ENCODE measurements at regions not wholly inside any gene's neighbourhood (a gene's known extent, or its start where the extent isn't known, plus 50 kb on each side); places are given as distances from the start of the nearest gene placed in this dataset.

DNA sequence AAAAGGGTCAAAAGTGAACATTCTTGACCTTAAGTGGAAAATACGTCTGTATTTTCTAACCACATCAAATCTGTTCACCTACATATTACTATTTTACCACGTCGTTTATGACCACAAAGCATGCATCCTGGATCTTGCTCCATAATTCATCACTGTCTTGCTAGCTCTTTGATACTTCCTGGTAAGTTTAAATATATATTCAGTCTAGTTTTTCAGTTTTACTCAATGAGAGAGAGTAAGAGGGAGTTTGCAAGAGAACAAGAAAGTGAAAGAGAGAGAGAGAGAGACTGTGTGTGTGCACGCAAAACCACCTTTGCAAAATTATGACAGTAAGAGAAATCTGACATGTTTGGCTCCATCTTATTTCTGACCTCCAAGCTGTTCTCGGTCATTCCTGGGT is 173.7 kb upstream of the GALNTL6 start:
- no peak for DNase-seq (ENCODE audit: low read depth)

GRCh38 chr4:171636606-171637005 is 176.6 kb upstream of the GALNTL6 start:
- no peak for DNase-seq (ENCODE audit: low read depth)

DNA sequence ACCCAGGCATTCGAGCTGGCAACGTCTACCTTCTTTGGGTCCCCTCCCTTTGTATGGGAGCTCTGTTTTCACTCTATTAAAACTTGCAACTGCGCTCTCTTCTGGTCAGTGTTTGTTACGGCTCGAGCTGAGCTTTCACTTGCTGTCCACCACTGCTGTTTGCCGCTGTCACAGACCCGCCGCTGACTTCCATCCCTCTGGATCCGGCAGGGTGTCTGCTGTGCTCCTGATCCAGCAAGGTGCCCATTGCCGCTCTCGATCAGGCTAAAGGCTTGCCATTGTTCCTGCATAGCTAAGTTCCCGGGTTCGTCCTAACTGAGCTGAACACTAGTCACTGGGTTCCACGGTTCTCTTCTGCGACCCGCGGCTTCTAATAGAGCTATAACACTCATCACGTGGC is 183.5 kb upstream of the GALNTL6 start:
- no peak for DNase-seq (ENCODE audit: low read depth)

DNA sequence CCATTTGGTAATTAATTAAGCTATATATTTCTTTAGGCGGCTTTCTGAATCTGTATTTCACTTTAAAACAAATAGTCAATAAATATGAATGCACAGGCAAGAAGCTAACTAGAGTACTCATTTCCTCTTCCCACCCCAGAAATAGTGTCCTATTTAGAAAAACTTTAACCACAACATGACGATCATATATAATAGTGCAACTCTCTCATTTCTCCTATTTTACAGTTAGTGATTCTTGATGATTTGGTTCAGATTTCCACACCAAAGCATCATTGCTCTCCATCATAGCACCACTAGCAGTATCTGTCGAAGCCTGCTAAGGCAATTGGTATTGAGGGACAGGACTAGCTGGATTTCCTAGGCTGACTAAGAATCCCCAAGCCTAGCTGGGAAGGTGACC is 184.0 kb upstream of the GALNTL6 start:
- no peak for DNase-seq (ENCODE audit: low read depth)

GRCh38 chr4:171626554-171626953 is 186.7 kb upstream of the GALNTL6 start:
- no peak for DNase-seq (ENCODE audit: low read depth)

DNA sequence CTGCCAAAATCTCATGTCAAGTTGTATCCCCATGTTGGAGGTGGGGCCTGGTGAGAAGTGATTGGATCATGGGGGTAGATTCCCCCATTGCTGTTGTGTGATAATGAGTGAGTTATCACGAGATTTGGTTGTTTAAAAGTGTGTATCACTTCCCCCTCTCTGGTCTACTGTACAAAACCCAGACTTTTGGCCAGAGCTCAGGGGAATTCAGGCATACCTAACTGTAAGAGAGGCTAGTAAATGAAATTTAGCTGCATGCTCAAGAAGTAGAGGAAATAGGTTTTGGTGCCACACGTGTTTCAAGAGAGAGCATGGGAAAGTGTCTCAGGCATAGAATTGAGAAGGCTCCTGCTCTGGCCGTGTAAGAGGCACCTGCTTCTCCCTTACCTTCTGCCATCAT is 190.5 kb upstream of the GALNTL6 start:
- no peak for DNase-seq (ENCODE audit: low read depth)

GRCh38 chr4:171621646-171622045 is 191.6 kb upstream of the GALNTL6 start:
- DNase-seq (ENCODE audit: low read depth), result no peak

DNA sequence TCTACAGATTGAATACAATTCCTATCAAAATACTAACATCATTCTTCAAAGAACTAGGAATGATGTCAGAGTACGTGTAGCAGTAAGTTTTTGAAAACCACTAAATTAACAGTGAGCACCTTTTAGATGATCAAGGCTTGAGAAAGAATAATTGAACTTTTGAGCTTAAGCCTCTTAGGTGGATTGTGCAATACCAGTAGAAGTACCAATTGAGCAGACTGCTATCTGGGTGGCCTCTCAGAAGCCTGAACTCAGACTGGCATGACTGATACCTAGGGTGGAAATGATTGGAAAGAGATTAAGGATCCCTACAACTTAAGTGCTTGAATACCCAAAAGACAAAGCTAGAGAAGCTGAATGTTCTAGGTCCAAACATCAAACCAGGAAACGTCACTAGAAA is 200.3 kb upstream of the GALNTL6 start:
- no peak for DNase-seq (ENCODE audit: low read depth)

GRCh38 chr4:171602638-171603355 is 210.4 kb upstream of the GALNTL6 start:
- no peak for DNase-seq (ENCODE audit: low read depth)

DNA sequence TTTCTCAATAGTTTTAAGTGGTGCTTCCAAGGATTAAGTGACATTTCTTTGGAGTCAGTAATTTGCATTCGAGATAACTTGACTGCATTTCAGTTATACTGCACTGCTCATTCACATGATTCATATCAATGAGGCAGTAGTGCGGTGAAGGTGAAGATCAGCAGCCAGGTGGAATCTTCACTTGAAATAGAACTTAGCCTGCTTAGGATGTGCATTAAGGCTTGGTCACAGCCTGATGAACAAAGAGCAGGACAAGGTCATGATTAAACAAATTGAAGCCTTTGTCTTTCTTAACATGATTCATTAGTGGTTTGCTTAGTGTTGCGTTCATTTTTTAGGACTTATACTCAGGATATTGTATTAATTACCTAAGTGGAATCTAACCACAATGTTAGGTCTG is 212.1 kb upstream of the GALNTL6 start:
- DNase-seq (ENCODE audit: low read depth), result no peak

GRCh38 chr4:171599628-171600027 is 213.6 kb upstream of the GALNTL6 start:
- DNase-seq (ENCODE audit: low read depth), result no peak

GRCh38 chr4:171594293-171594692 is 218.9 kb upstream of the GALNTL6 start:
- DNase-seq (ENCODE audit: low read depth), result no peak

DNA sequence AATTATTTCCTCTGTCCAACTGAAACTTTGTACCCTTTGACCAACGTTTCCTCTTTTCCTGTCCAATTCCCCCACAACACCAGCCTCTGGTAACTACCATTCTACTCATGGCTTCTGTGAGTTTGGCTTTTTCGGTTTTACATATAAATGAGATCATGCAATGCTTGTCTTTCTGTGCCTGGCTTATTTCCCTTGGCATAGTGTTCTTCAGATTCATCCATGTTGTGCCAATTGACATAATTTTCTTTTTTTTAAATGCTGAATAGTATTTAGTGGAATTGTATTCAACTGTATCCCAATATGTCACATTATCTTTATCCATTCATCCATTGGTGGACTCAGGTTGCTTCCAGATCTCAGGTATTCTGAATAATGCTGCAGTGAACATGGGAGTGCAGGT is 222.5 kb upstream of the GALNTL6 start:
- no peak for DNase-seq (ENCODE audit: low read depth)

- no peak for DNase-seq (ENCODE audit: low read depth)
Measured at GRCh38 chr4:171588764-171589163, 224.4 kb upstream of the GALNTL6 start.

- no peak for DNase-seq (ENCODE audit: low read depth)
Measured at GRCh38 chr4:171588051-171588545, 225.1 kb upstream of the GALNTL6 start.

GRCh38 chr4:171583790-171584189 is 229.4 kb upstream of the GALNTL6 start:
- no peak for DNase-seq (ENCODE audit: low read depth)

DNA sequence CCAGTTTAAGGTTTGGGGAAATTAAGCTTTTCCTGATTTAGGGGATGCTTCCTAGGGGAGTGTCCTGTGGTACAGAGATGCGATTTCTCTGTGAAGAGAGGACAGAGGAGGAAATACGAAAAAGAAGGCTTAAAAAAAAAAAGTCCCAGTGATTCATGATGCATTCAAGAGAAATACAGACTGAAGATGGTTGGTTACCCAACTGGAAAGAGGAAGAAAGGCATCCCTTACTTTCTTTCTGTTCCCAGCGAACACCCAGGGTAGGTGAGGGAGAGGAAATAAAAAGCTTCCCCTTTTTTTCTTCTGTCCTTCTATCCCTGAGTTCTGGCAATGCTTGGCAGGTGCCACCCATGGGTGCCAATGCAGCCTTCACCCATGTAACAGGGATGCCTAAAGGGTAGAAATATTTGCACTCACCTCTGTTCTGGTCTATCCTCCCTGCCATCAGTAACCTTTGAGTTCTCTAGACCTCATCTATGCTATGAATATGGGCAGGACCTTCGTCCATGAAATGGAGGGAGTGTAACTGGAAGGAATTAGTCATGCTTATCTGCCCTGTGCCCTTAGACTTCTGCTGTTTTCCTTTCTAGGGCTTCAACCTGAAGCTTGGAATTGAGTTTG is 230.1 kb upstream of the GALNTL6 start:
- no peak for DNase-seq (ENCODE audit: low read depth)

- DNase-seq (ENCODE audit: low read depth), result no peak
Measured at GRCh38 chr4:171573181-171573580, 240.0 kb upstream of the GALNTL6 start.

DNA sequence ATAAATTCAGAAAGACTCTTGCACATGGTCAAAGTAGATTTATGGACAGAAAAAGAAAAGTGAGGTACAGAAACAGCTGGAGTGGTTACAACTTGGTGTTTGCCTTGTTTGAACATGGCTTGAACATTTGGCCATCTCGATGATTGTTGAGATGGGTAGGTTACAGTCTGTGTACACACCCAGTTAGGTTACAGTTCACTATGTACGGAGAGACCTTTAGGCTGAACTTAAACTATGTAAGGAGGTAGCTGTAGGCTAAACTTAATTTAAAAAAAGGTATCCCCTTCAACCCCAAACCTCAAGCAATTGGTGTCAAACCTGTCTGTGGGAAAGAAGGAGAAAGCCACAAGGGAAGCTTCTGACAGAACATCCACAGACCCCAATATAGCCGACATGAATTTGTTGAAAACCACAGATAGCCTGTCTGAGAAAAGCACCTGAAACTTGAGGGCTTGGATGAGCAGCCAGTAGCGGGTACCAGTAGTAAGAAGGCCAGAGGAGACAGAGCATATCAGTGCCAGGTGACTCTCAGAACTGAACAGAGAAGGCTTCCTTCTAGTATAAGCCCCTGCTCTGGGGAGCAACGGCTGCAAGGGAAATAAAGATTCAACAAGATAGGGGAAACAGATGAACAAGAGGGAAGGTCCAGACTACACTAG is 247.9 kb upstream of the GALNTL6 start:
- no peak for DNase-seq (ENCODE audit: low read depth)

DNA sequence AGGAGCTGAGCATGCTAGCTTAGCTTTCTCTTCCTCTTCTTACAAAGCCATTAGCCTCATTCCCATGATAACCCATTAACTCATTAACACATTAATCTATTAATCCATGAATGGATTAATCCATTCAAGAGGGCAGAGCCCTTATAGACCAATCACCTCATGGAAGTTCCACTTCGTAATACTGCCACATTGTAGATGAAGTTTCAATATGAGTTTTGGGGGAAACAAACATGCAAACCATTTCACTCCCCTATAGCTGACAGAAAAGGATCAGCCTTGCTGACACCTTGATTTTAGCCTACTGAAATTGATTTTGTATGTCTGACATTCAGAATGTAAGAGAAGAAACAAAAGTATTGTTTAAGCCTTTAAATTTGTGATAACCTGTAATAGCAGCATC is 251.8 kb upstream of the GALNTL6 start:
- no peak for DNase-seq (ENCODE audit: low read depth)

DNA sequence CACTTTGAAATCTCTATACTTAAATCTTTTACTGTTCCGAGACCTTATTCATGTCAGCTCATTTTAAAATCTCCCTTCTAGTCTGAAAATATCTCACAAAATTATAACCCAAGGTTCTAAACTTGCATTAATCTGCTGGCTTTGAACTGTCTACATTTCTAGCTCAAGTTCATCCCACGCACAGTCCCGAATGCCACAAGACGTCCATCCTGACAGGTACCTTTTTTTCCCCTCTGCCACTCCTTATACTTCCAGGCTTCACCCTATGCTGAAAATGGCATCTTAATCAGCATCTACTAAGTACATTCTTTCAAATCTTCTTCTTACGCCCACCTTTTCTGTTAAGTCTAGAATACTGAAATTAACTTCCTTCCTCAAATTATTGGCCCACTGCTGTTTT is 259.2 kb upstream of the GALNTL6 start:
- DNase-seq (ENCODE audit: low read depth), result no peak

DNA sequence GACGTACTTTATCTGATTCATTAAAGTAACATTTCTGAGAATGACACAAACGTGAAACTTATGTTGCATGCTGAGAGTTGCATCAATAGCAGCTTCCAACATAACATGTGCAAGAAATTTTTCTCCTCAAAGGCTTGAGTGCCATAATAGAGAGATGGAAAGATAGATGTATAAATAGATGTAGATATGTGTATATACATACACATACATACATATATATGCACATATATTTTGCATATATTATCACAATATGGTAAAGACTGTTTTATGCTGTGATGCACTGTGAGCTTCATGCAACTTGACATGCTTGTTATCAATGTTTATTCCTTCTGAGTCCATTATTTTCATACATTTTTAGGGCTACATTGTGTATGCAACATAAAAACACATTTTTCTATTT is 270.6 kb upstream of the GALNTL6 start:
- DNase-seq (ENCODE audit: low read depth), result no peak
